HG03571 (cell line): ENCODE measurements at regions not wholly inside any gene's neighbourhood (a gene's known extent, or its start where the extent isn't known, plus 50 kb on each side); places are given as distances from the start of the nearest gene placed in this dataset.

Source experiments
- ATAC-seq: cut with Tn5 transposase; IDR thresholded peaks from one replicate; pipeline ENCODE4 v1.9.1; 2021; ENCODE audit not compliant: unreplicated experiment

GRCh38 chr4:158010361-158010760 lies 162.5 kb downstream of the GASK1B start:
- ATAC-seq, result no peak

GRCh38 chr4:158008551-158009218 lies 164.1 kb downstream of the GASK1B start:
- no peak for ATAC-seq

- no peak for ATAC-seq
These were observed 165.3 kb downstream of the GASK1B start for GRCh38 chr4:158007566-158007965.

GRCh38 chr4:158006990-158007389 lies 165.8 kb downstream of the GASK1B start:
- no peak for ATAC-seq

- ATAC-seq, result no peak
These were observed 167.8 kb downstream of the GASK1B start for GRCh38 chr4:158005021-158005420.

- no peak for ATAC-seq
These were observed 168.7 kb downstream of the GASK1B start for GRCh38 chr4:158004101-158004500.

GRCh38 chr4:158003212-158003611 lies 169.6 kb downstream of the GASK1B start:
- no peak for ATAC-seq

- no peak for ATAC-seq
These were observed 170.7 kb downstream of the GASK1B start for GRCh38 chr4:158002173-158002572.

GRCh38 chr4:158001756-158002155 lies 171.1 kb downstream of the GASK1B start:
- ATAC-seq, result no peak

GRCh38 chr4:157999723-158000122 lies 173.1 kb downstream of the GASK1B start:
- ATAC-seq, result no peak

GRCh38 chr4:157997296-157997695 lies 175.5 kb downstream of the GASK1B start:
- no peak for ATAC-seq

GRCh38 chr4:157996061-157997028 lies 176.5 kb downstream of the GASK1B start:
- ATAC-seq, result no peak

- ATAC-seq, result no peak
These were observed 178.0 kb downstream of the GASK1B start for GRCh38 chr4:157994863-157995262.

- no peak for ATAC-seq
These were observed 179.6 kb downstream of the GASK1B start for GRCh38 chr4:157992948-157993839.

- ATAC-seq, result no peak
These were observed 180.7 kb downstream of the GASK1B start for GRCh38 chr4:157992038-157992705.

GRCh38 chr4:157988641-157989040 lies 184.2 kb downstream of the GASK1B start:
- ATAC-seq, result no peak

- ATAC-seq, result no peak
These were observed 188.4 kb downstream of the GASK1B start for GRCh38 chr4:157984285-157984911.

- ATAC-seq, result no peak
These were observed 189.5 kb downstream of the GASK1B start for GRCh38 chr4:157983300-157983699.

- ATAC-seq, result no peak
These were observed 192.7 kb downstream of the GASK1B start for GRCh38 chr4:157980158-157980557.
